ENCODE measurements at regions not wholly inside any gene's neighbourhood (a gene's known extent, or its start where the extent isn't known, plus 50 kb on each side); places are given as distances from the start of the nearest gene placed in this dataset.

GRCh38 chr20:4512891-4513550 is 173.2 kb upstream of the PRNP start (continued):
- TF ChIP-seq ZFX (IDR thresholded peaks at IDR 0.05) (no peak), TCF7L2 (IDR thresholded peaks at IDR 0.05; ENCODE audit: borderline replicate concordance, extremely low read depth, insufficient read depth, insufficient read length) (peak; percentile 89), POLR2AphosphoS5 (IDR thresholded peaks at IDR 0.05; ENCODE audit: low read depth, low read length) (peak; percentile 54; the same call in 1 of the 2 replicates)

GRCh38 chr20:4511776-4512175 is 174.5 kb upstream of the PRNP start:
- H3K79me2 ChIP-seq (ENCODE audit: insufficient read depth, low read length) = no peaks in the 10 kb centered on the region
- ATAC-seq (no peak), DNase-seq (ENCODE audit: low read depth, low spot score) (no peak)
- H3K27me3 ChIP-seq (ENCODE audit: insufficient read depth, low read length) = peaks cover 11% of the 10 kb centered on the region; the same call in 1 of the 2 replicates
- BruUV-seq (replicated peaks) = no TSS peak
- peak overlapping the region; percentile 94 for H2AFZ ChIP-seq (ENCODE audit: low read depth, low read length, poor library complexity, severe bottlenecking)
- peaks cover 30 to 60% of the 10 kb centered on the region in 2 experiments for H3K4me1 ChIP-seq (ENCODE audit: control insufficient read depth in 1 of 2, insufficient read depth in 2 of 2, low read length in 2 of 2)
- ChIA-PET CTCF (no interaction called here), POLR2A (no interaction called here), RAD21 (ENCODE audit: low non-redundant PET in 1 of 2, low total read pairs in 2 of 2, uncharacterized antibody in 2 of 2, unreplicated experiment in 2 of 2) (no interaction called here)
- TF ChIP-seq EGR1 (IDR thresholded peaks at IDR 0.05; ENCODE audit: low read depth) (no peak), TCF7L2 (IDR thresholded peaks at IDR 0.05; ENCODE audit: borderline replicate concordance, extremely low read depth, insufficient read depth, insufficient read length) (no peak)
- no peaks in the 10 kb centered on the region for H3K36me3 ChIP-seq (ENCODE audit: control insufficient read depth in 1 of 2, insufficient read depth in 2 of 2, low read length in 2 of 2)
- no peak overlapping the region for H3K4me3 ChIP-seq (replicated peaks in 1 of 2; ENCODE audit: low read depth in 1 of 2, low read length in 2 of 2)
- no peaks in the 10 kb centered on the region for H4K20me1 ChIP-seq (ENCODE audit: insufficient read depth)
- 0 out of 2 replicates have a peak overlapping the region, but pooled peaks have one; percentile 80 for H3K4me2 ChIP-seq (ENCODE audit: low read length)
- H3K27ac ChIP-seq (ENCODE audit: low read depth, low read length) = no peak overlapping the region
- H3K9ac ChIP-seq (ENCODE audit: low read length) = no peak overlapping the region
- intact Hi-C loops (cut with micrococcal nuclease) = no loop called here
- no peaks in the 10 kb centered on the region for H3K9me2 ChIP-seq (ENCODE audit: insufficient read depth)
- peaks cover 0 to 6% of the 10 kb centered on the region in 2 experiments; a peak in 1 of 4 replicates for H3K9me3 ChIP-seq (ENCODE audit: control insufficient read depth in 1 of 2, insufficient read depth in 1 of 2, low read depth in 1 of 2, low read length in 2 of 2)

GRCh38 chr20:4509825-4510522 is 176.3 kb upstream of the PRNP start:
- BruUV-seq (replicated peaks) = no TSS peak
- ATAC-seq = no peak
- no peak overlapping the region for H3K27ac ChIP-seq (ENCODE audit: low read depth, low read length)
- ChIA-PET CTCF (no interaction called here), RAD21 (ENCODE audit: low non-redundant PET in 1 of 2, low total read pairs in 2 of 2, uncharacterized antibody in 2 of 2, unreplicated experiment in 2 of 2) (no interaction called here), POLR2A (no interaction called here)
- H3K4me1 ChIP-seq (ENCODE audit: control insufficient read depth in 1 of 2, insufficient read depth in 2 of 2, low read length in 2 of 2) = peaks cover 29 to 57% of the 10 kb centered on the region in 2 experiments
- no peak for DNase-seq (ENCODE audit: low read depth, low spot score)
- no peak overlapping the region for H3K9ac ChIP-seq (ENCODE audit: low read length)
- peaks cover 4% of the 10 kb centered on the region; the same call in 1 of the 2 replicates for H3K27me3 ChIP-seq (ENCODE audit: insufficient read depth, low read length)
- peak overlapping the region; percentile 55 for H2AFZ ChIP-seq (ENCODE audit: low read depth, low read length, poor library complexity, severe bottlenecking)
- H3K36me3 ChIP-seq (ENCODE audit: control insufficient read depth in 1 of 2, insufficient read depth in 2 of 2, low read length in 2 of 2) = no peaks in the 10 kb centered on the region
- no peaks in the 10 kb centered on the region for H4K20me1 ChIP-seq (ENCODE audit: insufficient read depth)
- peak overlapping the region; percentile 24 for H3K4me2 ChIP-seq (ENCODE audit: low read length)
- H3K9me2 ChIP-seq (ENCODE audit: insufficient read depth) = no peaks in the 10 kb centered on the region
- TF ChIP-seq JUND (IDR thresholded peaks at IDR 0.05) (0 out of 2 replicates have a peak, but pooled peaks have one; percentile 20), ATF3 (IDR thresholded peaks at IDR 0.05) (no peak), MAX (IDR thresholded peaks at IDR 0.05) (peak; percentile 24; the same call in 1 of the 2 replicates), FOSL1 (IDR thresholded peaks at IDR 0.05; ENCODE audit: low read depth) (peak; percentile 37; the same call in 1 of the 2 replicates), CTCF (IDR thresholded peaks at IDR 0.05 in 2 of 3, conservative IDR thresholded peaks at IDR 0.05 in 1 of 3; ENCODE audit: borderline replicate concordance in 1 of 3, insufficient read depth in 1 of 3, low read depth in 2 of 3, low read length in 2 of 3) (no peak), SP1 (IDR thresholded peaks at IDR 0.05; ENCODE audit: low read depth) (peak; percentile 39; the same call in 1 of the 2 replicates), ZFX (IDR thresholded peaks at IDR 0.05) (no peak), CBX3 (IDR thresholded peaks at IDR 0.05; ENCODE audit: low read depth) (0 out of 2 replicates have a peak, but pooled peaks have one; percentile 37)
- H3K79me2 ChIP-seq (ENCODE audit: insufficient read depth, low read length) = no peaks in the 10 kb centered on the region
- intact Hi-C loops (cut with micrococcal nuclease) = no loop called here
- no peak overlapping the region for H3K4me3 ChIP-seq (replicated peaks in 1 of 2; ENCODE audit: low read depth in 1 of 2, low read length in 2 of 2)
- H3K9me3 ChIP-seq (ENCODE audit: control insufficient read depth in 1 of 2, insufficient read depth in 1 of 2, low read depth in 1 of 2, low read length in 2 of 2) = peaks cover 0 to 6% of the 10 kb centered on the region in 2 experiments; a peak in 1 of 4 replicates
